ENCODE measurements at regions not wholly inside any gene's neighbourhood (a gene's known extent, or its start where the extent isn't known, plus 50 kb on each side); places are given as distances from the start of the nearest gene placed in this dataset.

DNA sequence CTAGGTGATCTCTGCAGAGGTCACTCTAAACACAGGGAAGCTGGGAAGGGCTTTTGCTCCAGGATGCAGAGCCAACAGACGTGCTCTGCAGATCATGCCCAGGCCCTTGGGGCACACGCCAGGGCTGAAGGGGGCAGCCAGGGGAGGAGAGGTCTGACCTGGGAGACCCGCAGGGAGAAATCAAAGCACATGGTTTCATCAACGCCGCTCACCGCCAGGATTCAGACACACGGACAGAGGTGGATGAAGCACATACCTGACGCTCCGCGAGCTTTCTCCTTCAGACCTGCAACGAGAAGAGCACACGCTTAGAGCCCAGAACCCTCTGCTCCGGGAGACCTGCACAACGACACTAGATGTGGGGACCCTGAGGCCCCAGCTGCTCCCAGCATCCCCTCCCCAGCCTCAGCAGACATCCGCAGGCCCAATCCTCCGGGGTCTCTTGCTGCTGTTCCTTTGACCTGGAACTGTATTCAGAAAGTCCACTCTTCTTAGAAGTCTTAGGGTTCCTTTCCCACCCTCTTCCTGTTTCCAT, 90.7 kb upstream of the IQSEC1 start:
- Histone ChIP-seq H3K79me2 (ENCODE audit: control insufficient read depth, insufficient read depth, low read length) (no peaks in the 10 kb centered on the region), H3K27me3 (replicated peaks in 1 of 2; ENCODE audit: control insufficient read depth in 2 of 2, insufficient read depth in 2 of 2, low read length in 1 of 2) (no peaks in the 10 kb centered on the region; a peak in 2 of 4 replicates), H3K9me3 (replicated peaks; ENCODE audit: control insufficient read depth, insufficient read depth, low read length) (no peaks in the 10 kb centered on the region), H3K4me2 (ENCODE audit: control insufficient read depth, insufficient read depth) (no peak overlapping the region), H3K36me3 (ENCODE audit: control insufficient read depth in 2 of 2, insufficient read depth in 2 of 2, low read length in 1 of 2) (no peaks in the 10 kb centered on the region), H3K9ac (ENCODE audit: control insufficient read depth, insufficient read depth, low read length) (no peak overlapping the region), H3K27ac (ENCODE audit: control insufficient read depth, insufficient read depth) (no peak overlapping the region), H3K4me3 (no peak overlapping the region), H2AFZ (ENCODE audit: control insufficient read depth, low read depth, low read length) (no peak overlapping the region), H4K20me1 (ENCODE audit: control insufficient read depth, insufficient read depth) (no peaks in the 10 kb centered on the region; the same call in 1 of the 2 replicates), H3K4me1 (ENCODE audit: control insufficient read depth, insufficient read depth, low read length) (no peaks in the 10 kb centered on the region)
- DNase-seq (ENCODE audit: low read depth, low spot score): no peak
- ChIA-PET SMC1A (ENCODE audit: uncharacterized antibody, unreplicated experiment) (no interaction called here), POLR2A (interaction anchor here (0.5 kb wide), 1 partner anchor 8 kb away, joined by 5 read pairs; no protein-coding TSS in a partner anchor), CTCF (no interaction called here), RAD21 (ENCODE audit: unreplicated experiment) (no interaction called here)
- FAIRE-seq: no peak
- in situ Hi-C loops (cut with MboI): no loop called here
- BruUV-seq (replicated peaks): no TSS peak
- WGBS (ENCODE audit: insufficient coverage, insufficient replicate concordance, low lambda C conversion rate, missing lambda C conversion rate): 62% methylated on average over 16 of the region's 16 CpGs
- intact Hi-C loops (cut with micrococcal nuclease; ENCODE audit: unreplicated experiment): no loop called here
- TF ChIP-seq SMAD5 (IDR thresholded peaks at IDR 0.05; ENCODE audit: low read depth) (no peak), E2F4 (IDR thresholded peaks at IDR 0.05; ENCODE audit: low read depth, low read length) (no peak), EP300 (IDR thresholded peaks at IDR 0.05; ENCODE audit: borderline replicate concordance in 1 of 2, control insufficient read depth in 1 of 2, low read depth in 2 of 2, low read length in 2 of 2) (no peak), SRF (IDR thresholded peaks at IDR 0.05; ENCODE audit: low read depth in 2 of 2, low read length in 2 of 2) (no peak), CHD4 (IDR thresholded peaks at IDR 0.05) (no peak)
- TF ChIP-seq, protein P1, sequence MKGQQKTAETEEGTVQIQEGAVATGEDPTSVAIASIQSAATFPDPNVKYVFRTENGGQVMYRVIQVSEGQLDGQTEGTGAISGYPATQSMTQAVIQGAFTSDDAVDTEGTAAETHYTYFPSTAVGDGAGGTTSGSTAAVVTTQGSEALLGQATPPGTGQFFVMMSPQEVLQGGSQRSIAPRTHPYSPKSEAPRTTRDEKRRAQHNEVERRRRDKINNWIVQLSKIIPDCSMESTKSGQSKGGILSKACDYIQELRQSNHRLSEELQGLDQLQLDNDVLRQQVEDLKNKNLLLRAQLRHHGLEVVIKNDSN (IDR thresholded peaks at IDR 0.05; ENCODE audit: borderline replicate concordance, extremely low read length, insufficient read depth, low read depth, low read length): no peak
- TF ChIP-seq, protein P2, sequence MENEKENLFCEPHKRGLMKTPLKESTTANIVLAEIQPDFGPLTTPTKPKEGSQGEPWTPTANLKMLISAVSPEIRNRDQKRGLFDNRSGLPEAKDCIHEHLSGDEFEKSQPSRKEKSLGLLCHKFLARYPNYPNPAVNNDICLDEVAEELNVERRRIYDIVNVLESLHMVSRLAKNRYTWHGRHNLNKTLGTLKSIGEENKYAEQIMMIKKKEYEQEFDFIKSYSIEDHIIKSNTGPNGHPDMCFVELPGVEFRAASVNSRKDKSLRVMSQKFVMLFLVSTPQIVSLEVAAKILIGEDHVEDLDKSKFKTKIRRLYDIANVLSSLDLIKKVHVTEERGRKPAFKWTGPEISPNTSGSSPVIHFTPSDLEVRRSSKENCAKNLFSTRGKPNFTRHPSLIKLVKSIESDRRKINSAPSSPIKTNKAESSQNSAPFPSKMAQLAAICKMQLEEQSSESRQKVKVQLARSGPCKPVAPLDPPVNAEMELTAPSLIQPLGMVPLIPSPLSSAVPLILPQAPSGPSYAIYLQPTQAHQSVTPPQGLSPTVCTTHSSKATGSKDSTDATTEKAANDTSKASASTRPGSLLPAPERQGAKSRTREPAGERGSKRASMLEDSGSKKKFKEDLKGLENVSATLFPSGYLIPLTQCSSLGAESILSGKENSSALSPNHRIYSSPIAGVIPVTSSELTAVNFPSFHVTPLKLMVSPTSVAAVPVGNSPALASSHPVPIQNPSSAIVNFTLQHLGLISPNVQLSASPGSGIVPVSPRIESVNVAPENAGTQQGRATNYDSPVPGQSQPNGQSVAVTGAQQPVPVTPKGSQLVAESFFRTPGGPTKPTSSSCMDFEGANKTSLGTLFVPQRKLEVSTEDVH (IDR thresholded peaks at IDR 0.05; ENCODE audit: low read depth, partially characterized antibody): no peak
- TF ChIP-seq, protein P3, sequence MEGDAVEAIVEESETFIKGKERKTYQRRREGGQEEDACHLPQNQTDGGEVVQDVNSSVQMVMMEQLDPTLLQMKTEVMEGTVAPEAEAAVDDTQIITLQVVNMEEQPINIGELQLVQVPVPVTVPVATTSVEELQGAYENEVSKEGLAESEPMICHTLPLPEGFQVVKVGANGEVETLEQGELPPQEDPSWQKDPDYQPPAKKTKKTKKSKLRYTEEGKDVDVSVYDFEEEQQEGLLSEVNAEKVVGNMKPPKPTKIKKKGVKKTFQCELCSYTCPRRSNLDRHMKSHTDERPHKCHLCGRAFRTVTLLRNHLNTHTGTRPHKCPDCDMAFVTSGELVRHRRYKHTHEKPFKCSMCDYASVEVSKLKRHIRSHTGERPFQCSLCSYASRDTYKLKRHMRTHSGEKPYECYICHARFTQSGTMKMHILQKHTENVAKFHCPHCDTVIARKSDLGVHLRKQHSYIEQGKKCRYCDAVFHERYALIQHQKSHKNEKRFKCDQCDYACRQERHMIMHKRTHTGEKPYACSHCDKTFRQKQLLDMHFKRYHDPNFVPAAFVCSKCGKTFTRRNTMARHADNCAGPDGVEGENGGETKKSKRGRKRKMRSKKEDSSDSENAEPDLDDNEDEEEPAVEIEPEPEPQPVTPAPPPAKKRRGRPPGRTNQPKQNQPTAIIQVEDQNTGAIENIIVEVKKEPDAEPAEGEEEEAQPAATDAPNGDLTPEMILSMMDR (IDR thresholded peaks at IDR 0.05 in 2 of 3, conservative IDR thresholded peaks at IDR 0.05 in 1 of 3; ENCODE audit: control insufficient read depth in 2 of 3, extremely low read depth in 1 of 3, insufficient read depth in 1 of 3, low read depth in 3 of 3, low read length in 3 of 3): no peak
- no peak for ATAC-seq
